ENCODE measurements at regions not wholly inside any gene's neighbourhood (a gene's known extent, or its start where the extent isn't known, plus 50 kb on each side); places are given as distances from the start of the nearest gene placed in this dataset.
A peak's percentile ranks its signal among the peaks of the same experiment; 100 is the strongest.

DNA sequence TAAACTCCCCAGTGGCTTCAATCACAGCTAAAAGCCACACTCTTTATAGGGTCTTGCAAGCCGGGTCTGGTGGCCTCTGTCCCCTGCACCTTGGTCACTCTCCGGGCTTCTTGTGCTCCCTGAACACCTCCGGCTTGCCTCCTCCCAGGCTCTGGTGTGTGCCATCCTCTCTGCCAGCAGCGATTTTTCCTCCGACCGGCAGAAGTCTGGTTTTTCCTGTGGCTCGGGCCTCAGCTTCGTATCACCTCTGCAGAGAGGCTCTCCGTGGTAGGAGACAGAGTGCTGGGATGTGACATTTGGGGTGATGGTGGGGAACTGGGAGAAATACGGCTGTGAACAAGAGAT lies 58.8 kb upstream of the HPCAL1 start:
- CTCF ChIA-PET, result no interaction called here
- Histone ChIP-seq H3K27me3 (replicated peaks in 2 of 5; ENCODE audit: control insufficient read depth in 4 of 5, insufficient read depth in 5 of 5, low read length in 4 of 5) (peaks cover 0 to 5% (median 0%) of the 10 kb centered on the region in 5 experiments), H3K4me3 (ENCODE audit: control insufficient read depth in 1 of 7, extremely low read depth in 1 of 7, insufficient read depth in 4 of 7, low read depth in 2 of 7, low read length in 6 of 7) (no peak overlapping the region), H3K36me3 (ENCODE audit: control insufficient read depth in 4 of 4, insufficient read depth in 4 of 4, low read length in 3 of 4) (no peaks in the 10 kb centered on the region), H3K9me3 (ENCODE audit: control extremely low read depth in 1 of 5, control insufficient read depth in 4 of 5, insufficient read depth in 2 of 5, low read depth in 1 of 5, low read length in 4 of 5) (peaks cover 0 to 2% (median 0%) of the 10 kb centered on the region in 5 experiments), H3K27ac (ENCODE audit: insufficient read depth in 1 of 2, low read depth in 1 of 2, low read length in 2 of 2, poor library complexity in 1 of 2, severe bottlenecking in 2 of 2) (no peak overlapping the region), H3K4me1 (ENCODE audit: control extremely low read depth in 1 of 4, control insufficient read depth in 4 of 4, insufficient read depth in 4 of 4, low read length in 3 of 4) (peaks cover 0 to 6% (median 3%) of the 10 kb centered on the region in 4 experiments)
- DNase-seq, result no peak
- 98% methylated on average over 10 of the region's 10 CpGs for WGBS (ENCODE audit: insufficient coverage)
- POLR2A ChIA-PET, result no interaction called here

DNA sequence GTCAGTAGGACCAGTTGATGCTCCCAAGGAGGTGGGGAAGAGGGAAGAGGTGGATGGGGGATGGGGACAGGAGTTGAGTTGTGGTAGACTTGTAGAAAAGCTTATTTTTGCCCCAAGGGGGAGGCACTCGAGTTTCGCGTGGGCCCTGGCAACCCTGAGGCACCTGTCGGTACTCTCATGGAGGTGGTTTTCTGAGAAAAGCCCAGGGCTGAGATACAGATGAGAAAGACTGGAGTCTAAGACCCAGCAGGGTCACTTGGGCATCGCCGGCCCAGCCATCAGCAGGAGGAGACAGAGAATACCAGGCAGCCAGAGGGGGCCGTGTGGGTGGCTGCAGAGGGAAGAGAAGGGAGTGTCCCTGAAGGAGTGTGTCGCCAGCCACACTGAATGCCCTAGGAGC lies 57.7 kb upstream of the HPCAL1 start:
- Histone ChIP-seq H3K4me3 (ENCODE audit: control insufficient read depth in 1 of 7, extremely low read depth in 1 of 7, insufficient read depth in 4 of 7, low read depth in 2 of 7, low read length in 6 of 7) (no peak overlapping the region), H3K27me3 (replicated peaks in 2 of 5; ENCODE audit: control insufficient read depth in 4 of 5, insufficient read depth in 5 of 5, low read length in 4 of 5) (peaks cover 0 to 3% (median 0%) of the 10 kb centered on the region in 5 experiments), H3K27ac (ENCODE audit: insufficient read depth in 1 of 2, low read depth in 1 of 2, low read length in 2 of 2, poor library complexity in 1 of 2, severe bottlenecking in 2 of 2) (no peak overlapping the region), H3K36me3 (ENCODE audit: control insufficient read depth in 4 of 4, insufficient read depth in 4 of 4, low read length in 3 of 4) (no peaks in the 10 kb centered on the region), H3K4me1 (ENCODE audit: control extremely low read depth in 1 of 4, control insufficient read depth in 4 of 4, insufficient read depth in 4 of 4, low read length in 3 of 4) (peaks cover 0 to 6% (median 3%) of the 10 kb centered on the region in 4 experiments), H3K9me3 (ENCODE audit: control extremely low read depth in 1 of 5, control insufficient read depth in 4 of 5, insufficient read depth in 2 of 5, low read depth in 1 of 5, low read length in 4 of 5) (peaks cover 0 to 8% (median 5%) of the 10 kb centered on the region in 5 experiments)
- WGBS (ENCODE audit: insufficient coverage), result 96% methylated on average over 8 of the region's 8 CpGs
- CTCF ChIA-PET, result interaction anchor here (1.3 kb wide), 1 partner anchor 190 kb away, joined by 3 read pairs; no protein-coding TSS in a partner anchor
- POLR2A ChIA-PET, result no interaction called here
- DNase-seq, result no peak

DNA sequence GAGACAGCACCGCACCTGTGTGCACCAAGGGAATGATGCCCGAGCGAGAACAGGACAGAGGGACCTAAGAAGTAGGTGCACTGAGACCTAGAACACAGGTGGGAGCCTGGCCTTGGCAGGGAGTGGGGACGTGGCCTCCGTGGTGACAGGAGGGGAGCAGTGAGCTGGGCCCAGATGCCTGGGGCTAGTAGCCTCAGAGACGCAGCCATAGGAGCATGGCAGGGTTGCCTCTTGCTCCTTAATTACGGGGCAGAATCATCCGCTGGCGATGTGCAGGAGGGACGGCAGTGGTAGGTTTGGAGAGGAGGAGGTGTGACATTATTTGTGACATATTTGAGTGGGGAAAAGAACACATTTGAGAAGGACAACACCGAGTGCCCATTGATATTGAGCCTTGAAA lies 57.0 kb upstream of the HPCAL1 start:
- H3K4me3 ChIP-seq (ENCODE audit: control insufficient read depth in 1 of 7, extremely low read depth in 1 of 7, insufficient read depth in 4 of 7, low read depth in 2 of 7, low read length in 6 of 7), result no peak overlapping the region
- H3K27ac ChIP-seq (ENCODE audit: insufficient read depth in 1 of 2, low read depth in 1 of 2, low read length in 2 of 2, poor library complexity in 1 of 2, severe bottlenecking in 2 of 2), result no peak overlapping the region
- DNase-seq, result no peak
- 99% methylated on average over 11 of the region's 11 CpGs for WGBS (ENCODE audit: insufficient coverage)
- ChIA-PET CTCF (interaction anchor here (1.3 kb wide), 1 partner anchor 189 kb away, joined by 3 read pairs; no protein-coding TSS in a partner anchor), POLR2A (no interaction called here)
- H3K4me1 ChIP-seq (ENCODE audit: control extremely low read depth in 1 of 4, control insufficient read depth in 4 of 4, insufficient read depth in 4 of 4, low read length in 3 of 4), result peaks cover 0 to 6% (median 3%) of the 10 kb centered on the region in 4 experiments
- H3K27me3 ChIP-seq (replicated peaks in 2 of 5; ENCODE audit: control insufficient read depth in 4 of 5, insufficient read depth in 5 of 5, low read length in 4 of 5), result peaks cover 0 to 3% (median 0%) of the 10 kb centered on the region in 5 experiments
- H3K9me3 ChIP-seq (ENCODE audit: control extremely low read depth in 1 of 5, control insufficient read depth in 4 of 5, insufficient read depth in 2 of 5, low read depth in 1 of 5, low read length in 4 of 5), result peaks cover 4 to 15% (median 10%) of the 10 kb centered on the region in 5 experiments
- no peaks in the 10 kb centered on the region for H3K36me3 ChIP-seq (ENCODE audit: control insufficient read depth in 4 of 4, insufficient read depth in 4 of 4, low read length in 3 of 4)

DNA sequence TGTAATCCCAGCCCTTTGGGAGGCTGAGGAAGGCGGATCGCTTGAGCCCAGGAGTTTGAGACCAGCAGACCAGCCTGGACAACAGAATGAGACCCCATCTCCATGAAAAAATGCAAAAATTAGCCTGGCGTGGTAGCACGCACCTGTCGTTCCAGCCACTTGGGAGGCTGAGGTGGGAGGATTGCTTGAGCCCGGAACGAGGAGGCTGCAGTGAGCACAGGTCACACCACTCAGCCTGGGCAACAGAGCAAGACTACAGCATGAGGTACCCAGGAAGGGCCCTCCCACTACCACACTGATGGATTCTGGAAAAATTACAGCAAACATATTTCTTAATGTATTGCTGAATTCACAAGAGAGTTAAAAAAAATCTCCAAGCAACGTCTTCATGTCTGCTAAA lies 56.3 kb upstream of the HPCAL1 start:
- ChIA-PET POLR2A (interaction anchor here (0.6 kb wide), 1 partner anchor 303 kb away, joined by 5 read pairs; no protein-coding TSS in a partner anchor), CTCF (interaction anchor here (1.4 kb wide), 1 partner anchor 9 kb away, joined by 3 read pairs; no protein-coding TSS in a partner anchor)
- no peak overlapping the region for H3K27ac ChIP-seq (ENCODE audit: insufficient read depth in 1 of 2, low read depth in 1 of 2, low read length in 2 of 2, poor library complexity in 1 of 2, severe bottlenecking in 2 of 2)
- H3K27me3 ChIP-seq (replicated peaks in 2 of 5; ENCODE audit: control insufficient read depth in 4 of 5, insufficient read depth in 5 of 5, low read length in 4 of 5), result peaks cover 0 to 3% (median 0%) of the 10 kb centered on the region in 5 experiments
- H3K4me3 ChIP-seq (ENCODE audit: control insufficient read depth in 1 of 7, extremely low read depth in 1 of 7, insufficient read depth in 4 of 7, low read depth in 2 of 7, low read length in 6 of 7), result no peak overlapping the region
- peaks cover 7 to 19% (median 10%) of the 10 kb centered on the region in 5 experiments for H3K9me3 ChIP-seq (ENCODE audit: control extremely low read depth in 1 of 5, control insufficient read depth in 4 of 5, insufficient read depth in 2 of 5, low read depth in 1 of 5, low read length in 4 of 5)
- no peak for DNase-seq
- H3K4me1 ChIP-seq (ENCODE audit: control extremely low read depth in 1 of 4, control insufficient read depth in 4 of 4, insufficient read depth in 4 of 4, low read length in 3 of 4), result peaks cover 0 to 6% (median 3%) of the 10 kb centered on the region in 4 experiments
- no peaks in the 10 kb centered on the region for H3K36me3 ChIP-seq (ENCODE audit: control insufficient read depth in 4 of 4, insufficient read depth in 4 of 4, low read length in 3 of 4)
- 82% methylated on average over 6 of the region's 8 CpGs for WGBS (ENCODE audit: insufficient coverage)

DNA sequence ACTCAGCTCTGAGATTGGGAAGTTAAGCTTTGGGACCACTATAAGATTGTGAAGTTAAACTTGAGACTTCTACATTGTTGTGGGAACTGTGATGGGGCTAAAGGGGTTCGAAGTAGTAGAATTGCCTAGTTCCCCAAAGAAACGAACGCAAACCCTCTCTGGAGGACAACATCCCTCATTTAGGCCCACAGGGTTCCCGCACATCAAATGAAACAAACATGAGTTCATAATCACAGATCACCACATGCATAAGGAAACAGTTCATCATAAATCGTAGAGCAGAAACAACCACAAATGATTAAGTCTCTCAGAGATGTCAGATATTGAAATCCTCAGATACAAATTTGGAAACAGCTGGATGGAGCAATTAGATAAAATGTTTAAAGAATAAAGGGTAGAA lies 55.9 kb upstream of the HPCAL1 start:
- peaks cover 0 to 3% (median 0%) of the 10 kb centered on the region in 5 experiments for H3K27me3 ChIP-seq (replicated peaks in 2 of 5; ENCODE audit: control insufficient read depth in 4 of 5, insufficient read depth in 5 of 5, low read length in 4 of 5)
- ChIA-PET CTCF (interaction anchor here (0.7 to 1.4 kb wide), 2 partner anchors 9 to 60 kb away, joined by 3 read pairs; no protein-coding TSS in a partner anchor), POLR2A (interaction anchor here (0.6 kb wide), 1 partner anchor 302 kb away, joined by 5 read pairs; no protein-coding TSS in a partner anchor)
- no peaks in the 10 kb centered on the region for H3K36me3 ChIP-seq (ENCODE audit: control insufficient read depth in 4 of 4, insufficient read depth in 4 of 4, low read length in 3 of 4)
- H3K27ac ChIP-seq (ENCODE audit: insufficient read depth in 1 of 2, low read depth in 1 of 2, low read length in 2 of 2, poor library complexity in 1 of 2, severe bottlenecking in 2 of 2), result no peak overlapping the region
- H3K9me3 ChIP-seq (ENCODE audit: control extremely low read depth in 1 of 5, control insufficient read depth in 4 of 5, insufficient read depth in 2 of 5, low read depth in 1 of 5, low read length in 4 of 5), result peaks cover 7 to 19% (median 10%) of the 10 kb centered on the region in 5 experiments
- WGBS (ENCODE audit: insufficient coverage), result 6% methylated on average over 3 of the region's 5 CpGs
- peak in 2 of 3 donors; percentile 55 to 84 for DNase-seq
- no peak overlapping the region for H3K4me3 ChIP-seq (ENCODE audit: control insufficient read depth in 1 of 7, extremely low read depth in 1 of 7, insufficient read depth in 4 of 7, low read depth in 2 of 7, low read length in 6 of 7)
- H3K4me1 ChIP-seq (ENCODE audit: control extremely low read depth in 1 of 4, control insufficient read depth in 4 of 4, insufficient read depth in 4 of 4, low read length in 3 of 4), result peaks cover 0 to 6% (median 3%) of the 10 kb centered on the region in 4 experiments

DNA sequence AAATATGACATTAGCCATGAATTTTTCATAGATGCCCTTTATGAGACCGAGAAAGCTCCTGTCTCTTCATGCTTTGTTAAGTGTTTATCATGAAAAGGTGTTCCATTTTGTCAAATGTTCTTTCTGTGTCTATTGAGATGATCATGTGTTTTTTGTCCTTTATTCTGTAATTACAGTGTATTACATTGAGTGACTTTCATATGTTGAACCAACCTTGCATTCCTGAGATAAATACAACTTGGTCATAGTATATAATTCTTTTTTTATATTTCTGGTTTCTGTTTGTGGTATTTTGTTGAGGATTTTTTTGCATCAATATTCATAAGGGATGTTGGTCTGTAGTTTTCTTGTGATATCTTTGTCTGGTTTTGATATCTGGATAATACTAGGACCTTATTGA lies 52.9 kb upstream of the HPCAL1 start:
- Histone ChIP-seq H3K27ac (ENCODE audit: insufficient read depth in 1 of 2, low read depth in 1 of 2, low read length in 2 of 2, poor library complexity in 1 of 2, severe bottlenecking in 2 of 2) (no peak overlapping the region), H3K9me3 (ENCODE audit: control extremely low read depth in 1 of 5, control insufficient read depth in 4 of 5, insufficient read depth in 2 of 5, low read depth in 1 of 5, low read length in 4 of 5) (peaks cover 7 to 19% (median 10%) of the 10 kb centered on the region in 5 experiments), H3K4me3 (ENCODE audit: control insufficient read depth in 1 of 7, extremely low read depth in 1 of 7, insufficient read depth in 4 of 7, low read depth in 2 of 7, low read length in 6 of 7) (no peak overlapping the region), H3K36me3 (ENCODE audit: control insufficient read depth in 4 of 4, insufficient read depth in 4 of 4, low read length in 3 of 4) (no peaks in the 10 kb centered on the region), H3K27me3 (replicated peaks in 2 of 5; ENCODE audit: control insufficient read depth in 4 of 5, insufficient read depth in 5 of 5, low read length in 4 of 5) (peaks cover 0 to 3% (median 0%) of the 10 kb centered on the region in 5 experiments), H3K4me1 (ENCODE audit: control extremely low read depth in 1 of 4, control insufficient read depth in 4 of 4, insufficient read depth in 4 of 4, low read length in 3 of 4) (peaks cover 6 to 14% (median 11%) of the 10 kb centered on the region in 4 experiments)
- no CpG with 5 or more reads among the region's 1 CpG for WGBS (ENCODE audit: insufficient coverage)
- no peak for DNase-seq
- ChIA-PET CTCF (interaction anchor here (0.6 to 1.9 kb wide), 4 partner anchors 40 to 277 kb away, joined by 3 to 4 read pairs (median 3); no protein-coding TSS in a partner anchor), POLR2A (no interaction called here)

DNA sequence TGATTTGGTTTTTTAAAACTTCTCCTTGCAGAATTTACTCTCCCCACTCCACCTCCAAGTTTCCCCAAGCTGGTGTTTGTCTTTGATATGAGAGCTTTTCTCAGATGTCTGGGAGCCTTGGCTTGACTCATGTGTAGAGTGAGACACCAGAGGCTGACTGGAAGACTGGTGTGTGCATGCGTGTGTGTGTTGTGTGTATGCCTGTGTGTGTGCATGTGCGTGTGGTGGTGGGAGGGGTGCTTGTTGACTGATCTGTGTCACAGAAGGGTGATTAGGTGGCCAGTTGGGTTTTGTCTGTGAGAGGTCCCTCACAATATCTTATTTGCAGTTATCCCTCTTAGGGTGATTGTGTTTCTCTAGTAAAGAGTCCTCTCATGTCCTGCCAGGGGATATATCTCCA lies 50.5 kb upstream of the HPCAL1 start:
- CTCF ChIA-PET, result interaction anchor here (0.9 to 1.5 kb wide), 4 partner anchors 12 to 163 kb away, joined by 3 to 4 read pairs (median 3); no protein-coding TSS in a partner anchor
- Histone ChIP-seq H3K27me3 (replicated peaks in 2 of 5; ENCODE audit: control insufficient read depth in 4 of 5, insufficient read depth in 5 of 5, low read length in 4 of 5) (no peaks in the 10 kb centered on the region), H3K4me3 (ENCODE audit: control insufficient read depth in 1 of 7, extremely low read depth in 1 of 7, insufficient read depth in 4 of 7, low read depth in 2 of 7, low read length in 6 of 7) (no peak overlapping the region), H3K9me3 (ENCODE audit: control extremely low read depth in 1 of 5, control insufficient read depth in 4 of 5, insufficient read depth in 2 of 5, low read depth in 1 of 5, low read length in 4 of 5) (peaks cover 7 to 19% (median 10%) of the 10 kb centered on the region in 5 experiments), H3K36me3 (ENCODE audit: control insufficient read depth in 4 of 4, insufficient read depth in 4 of 4, low read length in 3 of 4) (no peaks in the 10 kb centered on the region), H3K27ac (ENCODE audit: insufficient read depth in 1 of 2, low read depth in 1 of 2, low read length in 2 of 2, poor library complexity in 1 of 2, severe bottlenecking in 2 of 2) (no peak overlapping the region), H3K4me1 (ENCODE audit: control extremely low read depth in 1 of 4, control insufficient read depth in 4 of 4, insufficient read depth in 4 of 4, low read length in 3 of 4) (peaks cover 0 to 22% (median 15%) of the 10 kb centered on the region in 4 experiments)
- 100% methylated on average over 1 of the region's 2 CpGs for WGBS (ENCODE audit: insufficient coverage)
- POLR2A ChIA-PET, result no interaction called here
- DNase-seq, result peak in 2 of 3 donors; percentile 22 to 52

All from common myeloid progenitor, CD34-positive (primary cell).